ENCODE measurements at regions not wholly inside any gene's neighbourhood (a gene's known extent, or its start where the extent isn't known, plus 50 kb on each side); places are given as distances from the start of the nearest gene placed in this dataset.

GRCh38 chr1:234730770-234731568 lies 121.0 kb upstream of the IRF2BP2 start:
- TF ChIP-seq, protein P1, sequence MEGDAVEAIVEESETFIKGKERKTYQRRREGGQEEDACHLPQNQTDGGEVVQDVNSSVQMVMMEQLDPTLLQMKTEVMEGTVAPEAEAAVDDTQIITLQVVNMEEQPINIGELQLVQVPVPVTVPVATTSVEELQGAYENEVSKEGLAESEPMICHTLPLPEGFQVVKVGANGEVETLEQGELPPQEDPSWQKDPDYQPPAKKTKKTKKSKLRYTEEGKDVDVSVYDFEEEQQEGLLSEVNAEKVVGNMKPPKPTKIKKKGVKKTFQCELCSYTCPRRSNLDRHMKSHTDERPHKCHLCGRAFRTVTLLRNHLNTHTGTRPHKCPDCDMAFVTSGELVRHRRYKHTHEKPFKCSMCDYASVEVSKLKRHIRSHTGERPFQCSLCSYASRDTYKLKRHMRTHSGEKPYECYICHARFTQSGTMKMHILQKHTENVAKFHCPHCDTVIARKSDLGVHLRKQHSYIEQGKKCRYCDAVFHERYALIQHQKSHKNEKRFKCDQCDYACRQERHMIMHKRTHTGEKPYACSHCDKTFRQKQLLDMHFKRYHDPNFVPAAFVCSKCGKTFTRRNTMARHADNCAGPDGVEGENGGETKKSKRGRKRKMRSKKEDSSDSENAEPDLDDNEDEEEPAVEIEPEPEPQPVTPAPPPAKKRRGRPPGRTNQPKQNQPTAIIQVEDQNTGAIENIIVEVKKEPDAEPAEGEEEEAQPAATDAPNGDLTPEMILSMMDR (IDR thresholded peaks at IDR 0.05): no peak
- no peak for TF ChIP-seq POLR2A (IDR thresholded peaks at IDR 0.05)
